ENCODE measurements at regions not wholly inside any gene's neighbourhood (a gene's known extent, or its start where the extent isn't known, plus 50 kb on each side); places are given as distances from the start of the nearest gene placed in this dataset.
A peak's percentile ranks its signal among the peaks of the same experiment; 100 is the strongest.

DNA sequence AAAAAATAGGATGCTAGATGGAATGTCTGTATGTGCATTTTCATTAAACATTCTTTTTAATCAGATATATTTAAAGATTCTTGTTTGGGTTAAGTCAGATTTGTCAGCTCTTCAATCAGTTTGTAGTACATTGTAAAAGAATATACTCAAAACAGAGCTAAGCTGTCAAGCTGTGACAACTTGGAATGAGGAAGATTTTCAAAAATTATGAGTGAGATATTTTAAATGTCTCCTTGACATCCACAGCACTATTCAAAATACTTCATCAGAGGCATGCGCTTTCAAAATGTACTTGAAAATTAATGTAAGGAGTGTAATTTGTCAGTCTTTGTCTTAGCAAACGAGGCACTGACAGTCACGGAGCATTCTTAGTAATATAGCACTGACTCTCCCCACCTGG is 182.0 kb downstream of the MAT2B start:
- Histone ChIP-seq H3K36me3 (ENCODE audit: control insufficient read depth, insufficient read depth, low read length) (no peaks in the 10 kb centered on the region), H3K4me3 (ENCODE audit: low read length) (no peak overlapping the region), H3K27me3 (ENCODE audit: control insufficient read depth, insufficient read depth, low read length) (no peaks in the 10 kb centered on the region), H3K9me3 (ENCODE audit: control insufficient read depth, insufficient read depth, low read length) (no peaks in the 10 kb centered on the region), H3K4me1 (ENCODE audit: control insufficient read depth, insufficient read depth, low read length) (no peaks in the 10 kb centered on the region), H3K27ac (ENCODE audit: low read length) (no peak overlapping the region)
- DNase-seq (ENCODE audit: low read depth, low spot score): no peak
- no CpG with 5 or more reads among the region's 3 CpGs for WGBS (ENCODE audit: insufficient coverage, insufficient read length)

DNA sequence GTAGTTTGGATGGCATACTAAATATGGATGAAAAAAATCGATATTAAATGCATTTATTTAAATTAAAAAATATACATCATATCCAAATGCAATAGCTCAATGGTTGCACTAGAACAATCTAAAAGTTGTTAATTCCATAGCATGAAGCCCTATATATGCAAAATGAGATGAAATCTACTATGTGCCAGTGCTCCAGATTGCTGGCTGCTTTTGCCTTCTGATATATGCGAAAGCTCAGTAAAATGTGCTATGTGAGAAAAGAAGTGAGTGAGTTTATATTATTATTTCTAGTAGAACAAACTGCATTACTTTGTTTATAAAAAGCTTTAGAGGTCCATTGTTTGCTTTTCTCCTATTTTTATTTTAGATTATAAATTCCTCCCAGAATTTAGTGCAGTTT is 186.7 kb downstream of the MAT2B start:
- H3K36me3 ChIP-seq (ENCODE audit: control insufficient read depth, insufficient read depth, low read length): no peaks in the 10 kb centered on the region
- WGBS (ENCODE audit: insufficient coverage, insufficient read length): no CpG with 5 or more reads among the region's 2 CpGs
- no peaks in the 10 kb centered on the region for H3K9me3 ChIP-seq (ENCODE audit: control insufficient read depth, insufficient read depth, low read length)
- H3K4me1 ChIP-seq (ENCODE audit: control insufficient read depth, insufficient read depth, low read length): peaks cover 2% of the 10 kb centered on the region; the same call in 1 of the 2 replicates
- no peak overlapping the region for H3K27ac ChIP-seq (ENCODE audit: low read length)
- no peak overlapping the region for H3K4me3 ChIP-seq (ENCODE audit: low read length)
- no peaks in the 10 kb centered on the region for H3K27me3 ChIP-seq (ENCODE audit: control insufficient read depth, insufficient read depth, low read length)
- no peak for DNase-seq (ENCODE audit: low read depth, low spot score)

DNA sequence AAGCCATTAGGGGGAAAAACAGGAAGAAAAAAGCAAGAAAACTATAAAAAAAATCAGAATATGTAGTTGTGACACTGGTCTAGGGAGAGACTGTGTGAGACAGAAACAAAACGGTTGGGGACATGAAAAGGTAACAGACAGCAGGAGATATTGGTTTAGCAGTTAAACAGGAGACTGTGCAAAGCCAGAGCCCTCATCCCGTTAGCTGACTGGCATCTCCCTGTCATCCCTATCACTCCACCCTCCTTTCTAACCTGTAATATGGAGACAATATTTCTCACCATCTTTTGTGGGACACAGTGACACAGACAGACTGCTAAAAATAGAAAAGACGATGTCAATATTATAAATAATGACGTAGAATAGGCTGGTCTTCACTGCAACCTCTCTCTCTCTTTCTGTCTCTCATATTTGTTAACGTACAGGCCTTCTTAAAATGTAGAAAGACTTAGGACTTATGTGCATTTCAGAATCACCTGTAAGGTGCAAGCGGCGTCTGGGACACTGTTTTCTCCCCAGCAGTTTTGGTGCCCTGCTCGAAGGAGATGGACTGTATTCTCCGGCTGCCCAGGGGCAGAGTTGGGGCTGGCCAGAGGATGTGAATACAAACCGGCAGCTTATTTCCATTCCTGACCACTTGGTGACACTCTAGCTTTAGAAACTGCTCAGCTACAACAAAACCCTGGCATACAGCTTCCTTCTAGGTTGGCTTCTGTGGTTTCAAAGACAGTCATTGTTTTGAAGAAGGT is 190.6 kb downstream of the MAT2B start:
- no CpG with 5 or more reads among the region's 10 CpGs for WGBS (ENCODE audit: insufficient coverage, insufficient read length)
- peak; percentile 77 for DNase-seq (ENCODE audit: low read depth, low spot score)
- Histone ChIP-seq H3K27ac (ENCODE audit: low read length) (no peak overlapping the region), H3K27me3 (ENCODE audit: control insufficient read depth, insufficient read depth, low read length) (no peaks in the 10 kb centered on the region), H3K36me3 (ENCODE audit: control insufficient read depth, insufficient read depth, low read length) (no peaks in the 10 kb centered on the region), H3K4me1 (ENCODE audit: control insufficient read depth, insufficient read depth, low read length) (peaks cover 2% of the 10 kb centered on the region; the same call in 1 of the 2 replicates), H3K4me3 (ENCODE audit: low read length) (no peak overlapping the region), H3K9me3 (ENCODE audit: control insufficient read depth, insufficient read depth, low read length) (no peaks in the 10 kb centered on the region)

DNA sequence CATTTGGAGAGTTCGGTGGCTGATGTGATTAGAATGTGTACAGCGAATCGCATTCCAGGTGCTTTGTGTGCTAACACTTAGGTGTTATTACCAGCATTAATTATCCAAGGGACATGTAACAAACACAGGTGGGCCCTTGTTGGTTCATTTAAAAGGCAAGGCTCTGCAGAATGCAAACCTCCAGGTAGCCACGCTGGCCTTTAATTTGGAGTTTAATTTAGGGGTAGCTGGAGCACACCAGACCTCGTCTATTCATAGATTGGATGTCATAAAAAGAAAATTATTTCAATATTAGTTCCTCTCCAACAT is 191.1 kb downstream of the MAT2B start:
- no CpG with 5 or more reads among the region's 5 CpGs for WGBS (ENCODE audit: insufficient coverage, insufficient read length)
- no peaks in the 10 kb centered on the region for H3K36me3 ChIP-seq (ENCODE audit: control insufficient read depth, insufficient read depth, low read length)
- peaks cover 2% of the 10 kb centered on the region; the same call in 1 of the 2 replicates for H3K4me1 ChIP-seq (ENCODE audit: control insufficient read depth, insufficient read depth, low read length)
- no peak overlapping the region for H3K27ac ChIP-seq (ENCODE audit: low read length)
- H3K27me3 ChIP-seq (ENCODE audit: control insufficient read depth, insufficient read depth, low read length): no peaks in the 10 kb centered on the region
- no peak for DNase-seq (ENCODE audit: low read depth, low spot score)
- no peaks in the 10 kb centered on the region for H3K9me3 ChIP-seq (ENCODE audit: control insufficient read depth, insufficient read depth, low read length)
- H3K4me3 ChIP-seq (ENCODE audit: low read length): no peak overlapping the region

DNA sequence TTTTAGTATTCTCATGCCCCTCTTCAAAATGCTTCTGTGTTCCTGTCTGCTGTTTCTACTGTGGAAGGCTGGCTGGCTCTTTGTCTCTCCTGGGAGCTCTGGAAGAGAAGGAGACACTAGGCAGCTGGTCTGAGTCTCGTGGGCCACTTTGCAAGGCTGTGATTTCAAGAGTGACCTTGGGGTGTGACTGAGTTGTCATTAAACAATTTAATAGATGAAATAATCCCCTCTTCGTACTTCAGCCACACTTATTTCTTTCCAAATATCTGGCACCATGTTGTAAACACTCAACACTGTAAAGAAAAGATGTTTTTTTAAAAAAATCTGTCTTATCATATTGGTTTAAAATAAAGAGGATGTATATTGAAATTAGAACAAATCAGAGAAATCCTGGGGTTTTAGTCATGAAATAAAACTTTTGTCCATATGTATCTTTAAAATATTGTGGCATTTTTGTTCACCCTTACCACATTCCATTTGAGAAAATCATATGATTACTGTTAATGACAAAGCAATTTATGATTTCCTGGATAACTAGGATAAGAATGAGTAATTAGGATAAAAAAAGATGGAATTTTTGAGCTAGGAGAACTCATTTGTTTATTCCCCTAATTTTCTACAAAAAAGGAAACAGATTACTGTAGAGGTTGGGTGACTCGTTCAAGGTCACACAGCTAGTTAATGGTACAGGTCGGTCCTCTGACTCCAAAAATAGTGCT is 200.8 kb downstream of the MAT2B start:
- H3K27me3 ChIP-seq (ENCODE audit: control insufficient read depth, insufficient read depth, low read length): no peaks in the 10 kb centered on the region
- H3K4me1 ChIP-seq (ENCODE audit: control insufficient read depth, insufficient read depth, low read length): no peaks in the 10 kb centered on the region
- no peak overlapping the region for H3K27ac ChIP-seq (ENCODE audit: low read length)
- no peak for DNase-seq (ENCODE audit: low read depth, low spot score)
- no peaks in the 10 kb centered on the region for H3K9me3 ChIP-seq (ENCODE audit: control insufficient read depth, insufficient read depth, low read length)
- no peak overlapping the region for H3K4me3 ChIP-seq (ENCODE audit: low read length)
- WGBS (ENCODE audit: insufficient coverage, insufficient read length): no CpG with 5 or more reads among the region's 4 CpGs
- H3K36me3 ChIP-seq (ENCODE audit: control insufficient read depth, insufficient read depth, low read length): no peaks in the 10 kb centered on the region

GRCh38 chr5:163712011-163712410 is 206.6 kb downstream of the MAT2B start:
- H3K27ac ChIP-seq (ENCODE audit: low read length): no peak overlapping the region
- no peak for DNase-seq (ENCODE audit: low read depth, low spot score)
- H3K4me3 ChIP-seq (ENCODE audit: low read length): no peak overlapping the region

GRCh38 chr5:163718272-163718671 is 212.9 kb downstream of the MAT2B start:
- WGBS (ENCODE audit: insufficient coverage, insufficient read length): no CpG with 5 or more reads among the region's 5 CpGs
- Histone ChIP-seq H3K27ac (ENCODE audit: low read length) (no peak overlapping the region), H3K4me3 (ENCODE audit: low read length) (no peak overlapping the region), H3K36me3 (ENCODE audit: control insufficient read depth, insufficient read depth, low read length) (no peaks in the 10 kb centered on the region), H3K27me3 (ENCODE audit: control insufficient read depth, insufficient read depth, low read length) (no peaks in the 10 kb centered on the region), H3K9me3 (ENCODE audit: control insufficient read depth, insufficient read depth, low read length) (no peaks in the 10 kb centered on the region), H3K4me1 (ENCODE audit: control insufficient read depth, insufficient read depth, low read length) (no peaks in the 10 kb centered on the region)
- DNase-seq (ENCODE audit: low read depth, low spot score): no peak

More at GRCh38 chr5:163712011-163712410, 206.6 kb downstream of the MAT2B start:
- H3K36me3 ChIP-seq (ENCODE audit: control insufficient read depth, insufficient read depth, low read length): no peaks in the 10 kb centered on the region
- no peaks in the 10 kb centered on the region for H3K9me3 ChIP-seq (ENCODE audit: control insufficient read depth, insufficient read depth, low read length)
- H3K27me3 ChIP-seq (ENCODE audit: control insufficient read depth, insufficient read depth, low read length): no peaks in the 10 kb centered on the region
- H3K4me1 ChIP-seq (ENCODE audit: control insufficient read depth, insufficient read depth, low read length): no peaks in the 10 kb centered on the region

DNA sequence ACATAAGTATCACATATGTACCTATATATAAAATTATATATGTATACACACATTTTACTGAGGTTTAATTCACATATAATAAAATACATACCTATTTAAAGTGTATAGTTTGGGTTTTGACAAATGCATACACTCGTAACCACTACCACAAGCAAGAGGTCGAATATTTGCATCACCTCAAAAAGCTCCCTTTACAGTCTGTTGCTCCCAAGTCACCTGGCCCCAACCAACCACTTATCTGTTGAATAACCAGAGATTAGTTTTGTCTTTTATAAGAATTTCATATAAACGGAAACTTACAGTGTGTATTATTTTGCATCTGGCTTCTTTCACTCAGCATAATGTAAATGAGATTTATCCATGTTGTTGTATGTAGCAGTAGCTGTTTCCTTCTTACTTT is 218.9 kb downstream of the MAT2B start:
- no peak overlapping the region for H3K27ac ChIP-seq (ENCODE audit: low read length)
- no peak for DNase-seq (ENCODE audit: low read depth, low spot score)
- WGBS (ENCODE audit: insufficient coverage, insufficient read length): no CpG with 5 or more reads among the region's 3 CpGs
- H3K36me3 ChIP-seq (ENCODE audit: control insufficient read depth, insufficient read depth, low read length): no peaks in the 10 kb centered on the region
- no peaks in the 10 kb centered on the region for H3K9me3 ChIP-seq (ENCODE audit: control insufficient read depth, insufficient read depth, low read length)
- no peak overlapping the region for H3K4me3 ChIP-seq (ENCODE audit: low read length)
- H3K27me3 ChIP-seq (ENCODE audit: control insufficient read depth, insufficient read depth, low read length): no peaks in the 10 kb centered on the region
- no peaks in the 10 kb centered on the region for H3K4me1 ChIP-seq (ENCODE audit: control insufficient read depth, insufficient read depth, low read length)

- Histone ChIP-seq H3K4me1 (ENCODE audit: control insufficient read depth, insufficient read depth, low read length) (no peaks in the 10 kb centered on the region; the same call in 1 of the 2 replicates), H3K36me3 (ENCODE audit: control insufficient read depth, insufficient read depth, low read length) (no peaks in the 10 kb centered on the region), H3K9me3 (ENCODE audit: control insufficient read depth, insufficient read depth, low read length) (no peaks in the 10 kb centered on the region), H3K4me3 (ENCODE audit: low read length) (no peak overlapping the region), H3K27me3 (ENCODE audit: control insufficient read depth, insufficient read depth, low read length) (no peaks in the 10 kb centered on the region), H3K27ac (ENCODE audit: low read length) (no peak overlapping the region)
- whole genome bisulfite sequencing (ENCODE audit: insufficient coverage, insufficient read length): no CpG with 5 or more reads among the region's 4 CpGs
- no peak for DNase-seq (ENCODE audit: low read depth, low spot score)
Observed at GRCh38 chr5:163727028-163727427, 221.6 kb downstream of the MAT2B start.

GRCh38 chr5:163730206-163730756 is 224.9 kb downstream of the MAT2B start:
- H3K36me3 ChIP-seq (ENCODE audit: control insufficient read depth, insufficient read depth, low read length): no peaks in the 10 kb centered on the region
- H3K27ac ChIP-seq (ENCODE audit: low read length): no peak overlapping the region
- no peaks in the 10 kb centered on the region; the same call in 1 of the 2 replicates for H3K4me1 ChIP-seq (ENCODE audit: control insufficient read depth, insufficient read depth, low read length)
- DNase-seq (ENCODE audit: low read depth, low spot score): no peak
- no peaks in the 10 kb centered on the region for H3K27me3 ChIP-seq (ENCODE audit: control insufficient read depth, insufficient read depth, low read length)
- no peak overlapping the region for H3K4me3 ChIP-seq (ENCODE audit: low read length)
- no peaks in the 10 kb centered on the region for H3K9me3 ChIP-seq (ENCODE audit: control insufficient read depth, insufficient read depth, low read length)
- WGBS (ENCODE audit: insufficient coverage, insufficient read length): no CpG with 5 or more reads among the region's 5 CpGs
